Activated CD8-positive, alpha-beta T cell treated with anti-CD3 and anti-CD28 coated beads for 36 hours (primary cell): ENCODE measurements at regions not wholly inside any gene's neighbourhood (a gene's known extent, or its start where the extent isn't known, plus 50 kb on each side); places are given as distances from the start of the nearest gene placed in this dataset.

Experiments
- ATAC-seq: fragments of 200-7000 bp; cut with Tn5 transposase; one replicate; pipeline ENCODE4 v1.10.0; 2021; ENCODE audit warnings: mild to moderate bottlenecking, moderate library complexity
- CTCF ChIA-PET: fragments of 350-600 bp; sonication (Branson Sonifier 250); formaldehyde crosslinking; loops from one replicate; lab custom pipeline; 2021; ENCODE audit warnings: antibody characterized with exemption; lab: Charles Lee
- POLR2A ChIA-PET: fragments of 350-600 bp; sonication (Branson Sonifier 250); formaldehyde crosslinking; loops from one replicate; lab custom pipeline; 2021; ENCODE audit warnings: antibody characterized with exemption; lab: Charles Lee
- DNase-seq: peaks from one replicate; pipeline ENCODE4 v3.0.0-alpha.2; 2020
- H3K27ac Mint-ChIP-seq: one replicate; pipeline ENCODE4 v1.8.0; 2021; ENCODE audit warnings: mild to moderate bottlenecking, mixed read lengths
- H3K27me3 Mint-ChIP-seq: one replicate; pipeline ENCODE4 v1.8.0; 2021; ENCODE audit warnings: mixed read lengths
- H3K36me3 Mint-ChIP-seq: one replicate; pipeline ENCODE4 v1.8.0; 2021; ENCODE audit warnings: low read depth, mixed read lengths
- H3K4me1 Mint-ChIP-seq: one replicate; pipeline ENCODE4 v1.8.0; 2021; ENCODE audit warnings: low read depth, mixed read lengths
- H3K4me3 Mint-ChIP-seq: one replicate; pipeline ENCODE4 v1.8.0; 2021; ENCODE audit warnings: mild to moderate bottlenecking, moderate library complexity, mixed read lengths
- H3K9me3 Mint-ChIP-seq: one replicate; pipeline ENCODE4 v1.8.0; 2021; ENCODE audit warnings: mixed read lengths
- intact Hi-C: fragments of 100-400 bp; cut with micrococcal nuclease; formaldehyde crosslinking; loops from one replicate; pipeline ENCODE4 v1.10.0; 2022
- TF ChIP-seq, protein P1 (sequence below): fragments of 200-600 bp; IDR thresholded peaks from one replicate; pipeline ENCODE4 v1.8.0; 2022; ENCODE audit warnings: antibody characterized with exemption, mild to moderate bottlenecking

DNA sequence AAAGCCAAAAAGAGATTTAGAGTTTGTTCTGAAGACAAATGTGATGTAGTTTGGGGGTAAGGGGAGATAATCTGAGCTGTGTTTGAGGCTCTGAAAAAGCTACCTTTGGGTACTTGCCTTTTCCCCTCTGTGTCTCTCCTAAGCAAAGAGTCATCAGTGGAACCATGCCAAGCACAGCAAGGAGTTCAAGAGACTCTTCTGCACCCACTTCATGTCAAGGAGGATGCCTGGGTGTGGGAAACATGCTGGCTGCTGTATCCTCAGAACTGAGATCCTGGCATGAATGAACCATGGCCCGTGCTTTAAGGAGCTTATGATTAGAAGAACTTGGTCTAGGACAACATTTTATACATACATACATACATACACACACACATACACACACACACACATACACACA, 142.9 kb downstream of the NOC3L start:
- TF ChIP-seq, protein P1, sequence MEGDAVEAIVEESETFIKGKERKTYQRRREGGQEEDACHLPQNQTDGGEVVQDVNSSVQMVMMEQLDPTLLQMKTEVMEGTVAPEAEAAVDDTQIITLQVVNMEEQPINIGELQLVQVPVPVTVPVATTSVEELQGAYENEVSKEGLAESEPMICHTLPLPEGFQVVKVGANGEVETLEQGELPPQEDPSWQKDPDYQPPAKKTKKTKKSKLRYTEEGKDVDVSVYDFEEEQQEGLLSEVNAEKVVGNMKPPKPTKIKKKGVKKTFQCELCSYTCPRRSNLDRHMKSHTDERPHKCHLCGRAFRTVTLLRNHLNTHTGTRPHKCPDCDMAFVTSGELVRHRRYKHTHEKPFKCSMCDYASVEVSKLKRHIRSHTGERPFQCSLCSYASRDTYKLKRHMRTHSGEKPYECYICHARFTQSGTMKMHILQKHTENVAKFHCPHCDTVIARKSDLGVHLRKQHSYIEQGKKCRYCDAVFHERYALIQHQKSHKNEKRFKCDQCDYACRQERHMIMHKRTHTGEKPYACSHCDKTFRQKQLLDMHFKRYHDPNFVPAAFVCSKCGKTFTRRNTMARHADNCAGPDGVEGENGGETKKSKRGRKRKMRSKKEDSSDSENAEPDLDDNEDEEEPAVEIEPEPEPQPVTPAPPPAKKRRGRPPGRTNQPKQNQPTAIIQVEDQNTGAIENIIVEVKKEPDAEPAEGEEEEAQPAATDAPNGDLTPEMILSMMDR, result no peak
- ChIA-PET POLR2A (no interaction called here), CTCF (no interaction called here)
- no peak for DNase-seq
- intact Hi-C loops, result no loop called here
- no peaks in the 10 kb centered on the region for H3K9me3 Mint-ChIP-seq
- no peaks in the 10 kb centered on the region for H3K4me1 Mint-ChIP-seq
- no peaks in the 10 kb centered on the region for H3K36me3 Mint-ChIP-seq
- H3K27me3 Mint-ChIP-seq, result peaks cover 3% of the 10 kb centered on the region
- ATAC-seq, result no peak
- no peak overlapping the region for H3K4me3 Mint-ChIP-seq
- no peak overlapping the region for H3K27ac Mint-ChIP-seq

GRCh38 chr10:94220717-94221116, 142.0 kb downstream of the NOC3L start:
- intact Hi-C loops, result no loop called here
- no peaks in the 10 kb centered on the region for H3K36me3 Mint-ChIP-seq
- DNase-seq, result no peak
- H3K9me3 Mint-ChIP-seq, result no peaks in the 10 kb centered on the region
- ChIA-PET POLR2A (no interaction called here), CTCF (no interaction called here)
- no peaks in the 10 kb centered on the region for H3K4me1 Mint-ChIP-seq
- H3K4me3 Mint-ChIP-seq, result no peak overlapping the region
- TF ChIP-seq, protein P1, result no peak
- no peak for ATAC-seq
- no peak overlapping the region for H3K27ac Mint-ChIP-seq
- peaks cover 3% of the 10 kb centered on the region for H3K27me3 Mint-ChIP-seq

GRCh38 chr10:94223702-94224370, 138.9 kb downstream of the NOC3L start:
- TF ChIP-seq, protein P1, result no peak
- no peak for DNase-seq
- POLR2A ChIA-PET, result no interaction called here
- Mint-ChIP-seq H3K4me1 (no peaks in the 10 kb centered on the region), H3K4me3 (no peak overlapping the region), H3K27me3 (peaks cover 3% of the 10 kb centered on the region), H3K36me3 (no peaks in the 10 kb centered on the region), H3K27ac (no peak overlapping the region), H3K9me3 (no peaks in the 10 kb centered on the region)
- intact Hi-C loops, result no loop called here
- CTCF ChIA-PET, result no interaction called here
- ATAC-seq, result no peak

DNA sequence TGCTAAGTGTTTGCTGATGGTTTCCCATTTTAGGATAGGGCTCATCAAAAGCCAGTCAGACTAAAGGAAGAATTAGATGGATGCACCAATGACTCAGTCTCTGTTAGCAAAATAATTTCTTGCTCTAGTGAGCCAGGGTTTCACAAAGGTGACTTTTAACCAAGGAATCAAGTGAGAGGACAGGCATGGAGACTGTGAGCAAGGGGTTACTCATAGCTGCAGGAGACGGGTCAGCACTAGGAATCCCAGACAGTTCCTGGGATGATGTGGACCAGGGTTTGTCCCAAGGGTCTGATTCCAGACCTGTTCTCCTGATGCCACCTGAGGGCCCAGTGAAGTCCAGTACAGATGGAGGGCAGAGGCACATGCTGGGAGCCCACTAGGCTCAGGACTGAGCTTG, 138.1 kb downstream of the NOC3L start:
- Mint-ChIP-seq H3K9me3 (no peaks in the 10 kb centered on the region), H3K4me1 (no peaks in the 10 kb centered on the region), H3K27me3 (peaks cover 6% of the 10 kb centered on the region), H3K4me3 (no peak overlapping the region), H3K36me3 (no peaks in the 10 kb centered on the region), H3K27ac (no peak overlapping the region)
- CTCF ChIA-PET, result no interaction called here
- POLR2A ChIA-PET, result no interaction called here
- no peak for DNase-seq
- TF ChIP-seq, protein P1, result no peak
- intact Hi-C loops, result no loop called here
- ATAC-seq, result no peak

GRCh38 chr10:94225589-94225988, 137.2 kb downstream of the NOC3L start:
- intact Hi-C loops, result no loop called here
- POLR2A ChIA-PET, result no interaction called here
- CTCF ChIA-PET, result no interaction called here

More at GRCh38 chr10:94225589-94225988, 137.2 kb downstream of the NOC3L start:
- no peak overlapping the region for H3K4me3 Mint-ChIP-seq
- no peaks in the 10 kb centered on the region for H3K36me3 Mint-ChIP-seq
- peaks cover 6% of the 10 kb centered on the region for H3K27me3 Mint-ChIP-seq
- H3K4me1 Mint-ChIP-seq, result no peaks in the 10 kb centered on the region
- ATAC-seq, result no peak
- no peak for DNase-seq
- TF ChIP-seq, protein P1, result no peak
- no peaks in the 10 kb centered on the region for H3K9me3 Mint-ChIP-seq
- H3K27ac Mint-ChIP-seq, result no peak overlapping the region
